ENCODE measurements at regions not wholly inside any gene's neighbourhood (a gene's known extent, or its start where the extent isn't known, plus 50 kb on each side); places are given as distances from the start of the nearest gene placed in this dataset.

- Histone ChIP-seq H3K27me3 (no peaks in the 10 kb centered on the region), H3K9me3 (no peaks in the 10 kb centered on the region), H3K27ac (no peak overlapping the region), H3K4me1 (no peaks in the 10 kb centered on the region), H3K36me3 (replicated peaks in 1 of 2; ENCODE audit: insufficient read depth in 1 of 2, low read depth in 2 of 2) (no peaks in the 10 kb centered on the region), H3K4me3 (no peak overlapping the region)
- DNase-seq (no peak), ATAC-seq (no peak)
- 77 to 88% methylated on average over 3 of the region's 3 CpGs for WGBS, 2 donors
- TF ChIP-seq CTCF (IDR thresholded peaks at IDR 0.05): no peak
- TF ChIP-seq POLR2A (IDR thresholded peaks at IDR 0.05): no peak
- intact Hi-C loops (cut with DNase I): no loop called here
These were observed 444.4 kb downstream of the SUCLA2 start for GRCh38 chr13:47556703-47557102.

DNA sequence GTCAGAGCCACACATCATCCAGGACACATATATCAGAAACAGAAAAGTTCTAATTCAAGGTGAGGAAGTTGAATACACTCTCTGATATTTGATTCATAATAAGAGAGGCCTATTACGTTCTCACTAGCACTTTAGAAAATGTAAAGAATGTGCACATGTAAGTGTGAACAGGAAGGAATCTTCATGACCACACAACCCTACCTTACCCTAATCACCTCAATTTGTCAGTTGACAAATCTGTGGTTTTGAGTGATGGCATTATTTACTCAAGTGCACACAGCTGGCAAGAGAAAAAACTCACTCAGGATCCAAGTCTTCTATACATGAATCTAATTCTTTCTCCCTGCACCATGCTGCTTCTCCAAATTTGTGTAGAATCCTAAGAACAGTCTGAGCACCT is 445.8 kb downstream of the SUCLA2 start:
- TF ChIP-seq POLR2A (IDR thresholded peaks at IDR 0.05) (no peak), CTCF (IDR thresholded peaks at IDR 0.05) (no peak)
- no peak overlapping the region for H3K4me3 ChIP-seq
- H3K4me1 ChIP-seq: no peaks in the 10 kb centered on the region
- H3K27me3 ChIP-seq: no peaks in the 10 kb centered on the region
- intact Hi-C loops (cut with DNase I): no loop called here
- H3K27ac ChIP-seq: no peak overlapping the region
- WGBS, 2 donors: 50% methylated on average over 1 of the region's 1 CpG
- H3K9me3 ChIP-seq: no peaks in the 10 kb centered on the region
- no peaks in the 10 kb centered on the region for H3K36me3 ChIP-seq (replicated peaks in 1 of 2; ENCODE audit: insufficient read depth in 1 of 2, low read depth in 2 of 2)
- ATAC-seq: no peak
- no peak for DNase-seq

DNA sequence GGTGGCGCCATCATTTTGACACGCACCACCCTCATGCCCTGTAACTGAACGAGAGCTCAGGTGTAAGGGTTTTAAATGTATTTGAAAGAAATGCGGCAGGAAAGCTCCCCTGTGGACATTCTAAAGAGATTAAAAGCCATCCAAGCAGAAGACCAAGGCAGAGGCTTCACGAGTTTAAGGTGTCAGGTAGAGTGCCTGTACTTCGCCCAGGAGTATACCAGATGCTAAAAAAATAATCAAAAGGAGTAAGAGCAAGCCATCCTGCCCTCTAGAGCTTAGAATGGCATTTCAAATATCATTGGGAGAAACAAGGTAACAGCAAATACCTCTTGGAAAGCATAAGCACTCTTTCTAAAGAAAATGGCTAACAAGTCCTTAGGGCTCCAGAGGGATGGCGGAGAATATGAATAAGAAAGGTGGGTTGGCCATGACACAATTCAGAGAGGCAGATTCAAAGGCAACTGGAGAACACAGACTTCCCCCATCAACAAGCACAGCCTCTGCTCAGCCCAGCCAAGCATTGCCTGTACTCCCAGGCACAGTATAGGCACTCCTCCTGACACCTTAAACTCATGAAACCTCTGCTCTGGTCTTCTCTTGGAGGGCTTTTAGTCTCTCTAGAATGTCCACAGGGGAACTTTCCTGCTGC is 447.6 kb downstream of the SUCLA2 start:
- Histone ChIP-seq H3K36me3 (replicated peaks in 1 of 2; ENCODE audit: insufficient read depth in 1 of 2, low read depth in 2 of 2) (no peaks in the 10 kb centered on the region), H3K27ac (no peak overlapping the region), H3K4me1 (no peaks in the 10 kb centered on the region), H3K9me3 (no peaks in the 10 kb centered on the region), H3K4me3 (no peak overlapping the region), H3K27me3 (no peaks in the 10 kb centered on the region)
- ATAC-seq (no peak), DNase-seq (no peak)
- 61 to 67% methylated on average over 7 of the region's 7 CpGs for WGBS, 2 donors
- intact Hi-C loops (cut with DNase I): no loop called here
- TF ChIP-seq POLR2A (IDR thresholded peaks at IDR 0.05) (no peak), CTCF (IDR thresholded peaks at IDR 0.05) (no peak)

DNA sequence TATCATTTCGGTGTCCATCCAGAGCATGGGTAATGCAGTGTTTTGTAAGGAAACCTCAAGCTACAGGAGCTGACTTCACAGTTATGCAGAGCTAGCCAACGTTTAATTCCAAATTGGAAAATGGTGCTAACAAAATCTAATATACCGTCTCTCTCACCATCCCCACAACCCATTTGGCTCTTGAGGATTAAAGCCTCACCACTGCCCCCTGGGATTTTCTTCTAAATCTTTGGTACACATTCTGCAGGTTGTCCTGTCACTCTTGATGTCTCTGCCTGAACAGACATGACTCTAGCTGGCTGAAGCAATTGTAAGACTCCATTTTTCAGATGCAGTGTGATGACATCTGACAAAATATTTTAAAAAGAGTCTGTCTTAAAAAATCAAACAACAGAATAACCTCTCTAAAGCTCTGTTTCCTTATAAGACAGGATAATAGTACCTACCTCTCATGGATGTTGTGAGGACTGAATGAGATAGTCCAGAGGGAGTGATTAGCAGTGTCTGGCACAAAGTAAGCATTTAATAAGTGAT is 451.8 kb downstream of the SUCLA2 start:
- DNase-seq (no peak), ATAC-seq (no peak)
- H3K4me1 ChIP-seq: no peaks in the 10 kb centered on the region
- H3K27ac ChIP-seq: no peak overlapping the region
- H3K4me3 ChIP-seq: no peak overlapping the region
- no peaks in the 10 kb centered on the region for H3K27me3 ChIP-seq
- TF ChIP-seq POLR2A (IDR thresholded peaks at IDR 0.05) (no peak), CTCF (IDR thresholded peaks at IDR 0.05) (no peak)
- intact Hi-C loops (cut with DNase I): no loop called here
- no peaks in the 10 kb centered on the region for H3K36me3 ChIP-seq (replicated peaks in 1 of 2; ENCODE audit: insufficient read depth in 1 of 2, low read depth in 2 of 2)
- 53 to 75% methylated on average over 3 of the region's 3 CpGs for WGBS, 2 donors
- no peaks in the 10 kb centered on the region for H3K9me3 ChIP-seq

DNA sequence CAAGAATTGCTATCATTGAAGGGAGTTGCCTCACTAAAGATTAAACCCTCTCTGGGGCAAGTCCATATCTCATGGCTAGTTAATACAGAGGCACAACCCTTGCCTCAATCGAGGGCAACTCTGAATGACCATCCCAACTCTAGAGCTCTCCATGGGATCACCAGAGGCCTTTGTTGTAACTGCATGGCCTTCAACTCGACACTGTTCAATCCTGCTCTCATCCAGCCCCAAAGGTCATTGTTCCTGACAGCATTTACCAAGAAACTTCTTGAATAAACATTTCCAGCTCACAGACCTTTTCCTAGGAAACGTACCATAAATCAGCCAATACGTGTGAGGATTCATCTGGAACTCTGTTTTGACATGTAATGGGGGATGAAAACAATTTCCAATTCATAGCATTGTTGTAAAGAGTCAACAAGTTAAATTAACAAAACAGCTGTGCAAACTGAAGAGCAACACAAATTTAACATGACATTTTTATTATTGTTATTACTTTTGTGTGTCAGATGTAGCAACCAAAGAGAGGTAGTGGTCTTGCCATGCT is 452.7 kb downstream of the SUCLA2 start:
- ATAC-seq (no peak), DNase-seq (no peak)
- WGBS, 2 donors: 41 to 42% methylated on average over 4 of the region's 4 CpGs
- Histone ChIP-seq H3K4me3 (no peak overlapping the region), H3K27me3 (no peaks in the 10 kb centered on the region), H3K9me3 (no peaks in the 10 kb centered on the region), H3K4me1 (no peaks in the 10 kb centered on the region), H3K36me3 (replicated peaks in 1 of 2; ENCODE audit: insufficient read depth in 1 of 2, low read depth in 2 of 2) (no peaks in the 10 kb centered on the region), H3K27ac (no peak overlapping the region)
- TF ChIP-seq POLR2A (IDR thresholded peaks at IDR 0.05) (no peak), CTCF (IDR thresholded peaks at IDR 0.05) (no peak)
- intact Hi-C loops (cut with DNase I): no loop called here
